Gastrocnemius medialis (tissue), 4 donors: ENCODE measurements at regions not wholly inside any gene's neighbourhood (a gene's known extent, or its start where the extent isn't known, plus 50 kb on each side); places are given as distances from the start of the nearest gene placed in this dataset.

ENCODE experiments used
- POLR2A ChIP-seq, 2 donors: fragments of 450-650 bp; IDR thresholded peaks; one replicate each; pipeline ENCODE4 v1.6.1; 2017; ENCODE audit warnings: antibody characterized with exemption in 2 of 2, mild to moderate bottlenecking in 2 of 2, moderate library complexity in 2 of 2
- TF ChIP-seq, protein P1 (sequence below), 5 experiments: fragments of 450-650 bp in 3 of 5; fragments of 200-600 bp in 2 of 5; sonication (generic) in 2 of 5; IDR thresholded peaks in 4 of 5; conservative IDR thresholded peaks in 1 of 5; 1 replicate in 4 of 5; 2 replicates in 1 of 5; pipeline ENCODE4 v1.5.1; 2016 to 2019; ENCODE audit warnings: antibody characterized with exemption in 5 of 5, mild to moderate bottlenecking in 3 of 5, moderate library complexity in 3 of 5

DNA sequence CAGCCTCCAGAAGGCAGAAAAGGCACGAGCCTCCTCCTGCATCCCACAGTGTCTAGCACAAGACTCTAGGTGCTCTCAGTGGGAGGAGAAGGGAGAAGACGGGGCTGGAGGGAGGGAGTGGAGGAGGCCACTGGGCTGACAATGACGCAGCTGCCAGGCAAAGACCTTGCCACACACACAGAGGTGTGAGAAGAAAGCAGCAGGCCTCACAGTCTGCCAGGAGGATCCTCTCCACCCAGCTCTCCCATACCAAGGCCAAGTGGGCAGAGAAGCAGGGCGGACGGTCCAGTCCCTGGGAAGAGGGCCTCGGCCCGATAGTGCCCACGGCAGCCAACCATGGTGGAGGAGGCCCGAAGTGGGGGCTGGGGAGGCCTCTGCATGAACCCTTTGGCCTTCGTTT lies 78.9 kb downstream of the NCOR2 start:
- no peak for TF ChIP-seq POLR2A (IDR thresholded peaks at IDR 0.05)
- TF ChIP-seq, protein P1, sequence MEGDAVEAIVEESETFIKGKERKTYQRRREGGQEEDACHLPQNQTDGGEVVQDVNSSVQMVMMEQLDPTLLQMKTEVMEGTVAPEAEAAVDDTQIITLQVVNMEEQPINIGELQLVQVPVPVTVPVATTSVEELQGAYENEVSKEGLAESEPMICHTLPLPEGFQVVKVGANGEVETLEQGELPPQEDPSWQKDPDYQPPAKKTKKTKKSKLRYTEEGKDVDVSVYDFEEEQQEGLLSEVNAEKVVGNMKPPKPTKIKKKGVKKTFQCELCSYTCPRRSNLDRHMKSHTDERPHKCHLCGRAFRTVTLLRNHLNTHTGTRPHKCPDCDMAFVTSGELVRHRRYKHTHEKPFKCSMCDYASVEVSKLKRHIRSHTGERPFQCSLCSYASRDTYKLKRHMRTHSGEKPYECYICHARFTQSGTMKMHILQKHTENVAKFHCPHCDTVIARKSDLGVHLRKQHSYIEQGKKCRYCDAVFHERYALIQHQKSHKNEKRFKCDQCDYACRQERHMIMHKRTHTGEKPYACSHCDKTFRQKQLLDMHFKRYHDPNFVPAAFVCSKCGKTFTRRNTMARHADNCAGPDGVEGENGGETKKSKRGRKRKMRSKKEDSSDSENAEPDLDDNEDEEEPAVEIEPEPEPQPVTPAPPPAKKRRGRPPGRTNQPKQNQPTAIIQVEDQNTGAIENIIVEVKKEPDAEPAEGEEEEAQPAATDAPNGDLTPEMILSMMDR (IDR thresholded peaks at IDR 0.05 in 4 of 5, conservative IDR thresholded peaks at IDR 0.05 in 1 of 5), result no peak
